Body of pancreas (tissue), 4 donors: ENCODE measurements at regions not wholly inside any gene's neighbourhood (a gene's known extent, or its start where the extent isn't known, plus 50 kb on each side); places are given as distances from the start of the nearest gene placed in this dataset.

Experiments used
- ATAC-seq: fragments of 150-250 bp; one replicate; pipeline ENCODE4 v1.9.1; 2016
- DNase-seq, 4 donors: peaks; one replicate each; pipeline ENCODE4 v3.0.0-alpha.2; 2019
- H3K27ac ChIP-seq, 4 donors: fragments of 200-600 bp; sonication (generic); 1 replicate in 3 of 4; 2 replicates in 1 of 4; pipeline versions ENCODE4 v1.5.1 to v1.6.1; 2016 to 2019; ENCODE audit warnings: mild to moderate bottlenecking in 1 of 4, mixed read lengths in 1 of 4, moderate library complexity in 1 of 4
- H3K27me3 ChIP-seq, 2 donors: fragments of 200-600 bp; sonication (generic); one replicate each; pipeline ENCODE4 v1.6.0; 2016; ENCODE audit warnings: mild to moderate bottlenecking in 1 of 2
- H3K36me3 ChIP-seq, 2 donors: fragments of 200-600 bp; sonication (generic); replicated peaks in 1 of 2; 2 replicates each; pipeline ENCODE4 v1.5.1; 2016; ENCODE audit warnings: low read depth in 2 of 2; ENCODE audit not compliant: insufficient read depth in 1 of 2
- H3K4me1 ChIP-seq: fragments of 200-600 bp; sonication (generic); one replicate; pipeline ENCODE4 v1.6.0; 2016
- H3K4me3 ChIP-seq, 2 donors: fragments of 200-600 bp; sonication (generic); 1 replicate in 1 of 2; 2 replicates in 1 of 2; pipeline ENCODE4 v1.5.1; 2016 to 2019
- H3K9me3 ChIP-seq, 3 donors: fragments of 200-600 bp; sonication (generic); 1 replicate in 2 of 3; 2 replicates in 1 of 3; pipeline ENCODE4 v1.5.1; 2016
- CTCF ChIP-seq, 7 experiments: fragments of 450-650 bp in 4 of 7; fragments of 200-600 bp in 3 of 7; sonication (generic) in 3 of 7; IDR thresholded peaks; one replicate each; pipeline ENCODE4 v1.5.1; 2016 to 2019; ENCODE audit warnings: antibody characterized with exemption in 7 of 7
- POLR2A ChIP-seq, 3 donors: fragments of 450-650 bp; IDR thresholded peaks; one replicate each; pipeline ENCODE4 v1.6.1; 2016; ENCODE audit warnings: antibody characterized with exemption in 3 of 3, mild to moderate bottlenecking in 2 of 3
- WGBS, 2 donors: methylation state at CpG; one replicate each; pipeline ENCODE4 v1.1.5; 2017; 5-methylcytosine and 5-hydroxymethylcytosine counted together
- intact Hi-C: fragments of 100-400 bp; cut with DNase I; formaldehyde crosslinking; loops from one replicate; pipeline ENCODE4 v1.15.1; 2023

GRCh38 chr6:146916435-146917025 is 287.7 kb upstream of the STXBP5 start:
- Histone ChIP-seq H3K4me1 (no peaks in the 10 kb centered on the region), H3K27ac (no peak overlapping the region), H3K9me3 (no peaks in the 10 kb centered on the region), H3K4me3 (no peak overlapping the region), H3K36me3 (no peaks in the 10 kb centered on the region), H3K27me3 (no peaks in the 10 kb centered on the region)
- ATAC-seq, result no peak
- no peak for DNase-seq
- no peak for TF ChIP-seq POLR2A (IDR thresholded peaks at IDR 0.05)
- no peak for TF ChIP-seq CTCF (IDR thresholded peaks at IDR 0.05)
- intact Hi-C loops, result no loop called here
- 67 to 76% methylated on average over 3 of the region's 3 CpGs for WGBS, 2 donors

GRCh38 chr6:146917182-146917581 is 287.0 kb upstream of the STXBP5 start:
- WGBS, 2 donors, result 58 to 78% methylated on average over 5 of the region's 5 CpGs
- Histone ChIP-seq H3K4me3 (no peak overlapping the region), H3K27me3 (no peaks in the 10 kb centered on the region), H3K27ac (no peak overlapping the region), H3K4me1 (no peaks in the 10 kb centered on the region), H3K9me3 (no peaks in the 10 kb centered on the region), H3K36me3 (no peaks in the 10 kb centered on the region)
- DNase-seq (no peak), ATAC-seq (no peak)
- intact Hi-C loops, result no loop called here
- TF ChIP-seq CTCF (IDR thresholded peaks at IDR 0.05), result no peak
- TF ChIP-seq POLR2A (IDR thresholded peaks at IDR 0.05), result no peak

- Histone ChIP-seq H3K27ac (no peak overlapping the region), H3K9me3 (no peaks in the 10 kb centered on the region), H3K27me3 (no peaks in the 10 kb centered on the region), H3K36me3 (no peaks in the 10 kb centered on the region), H3K4me3 (no peak overlapping the region), H3K4me1 (no peaks in the 10 kb centered on the region)
- TF ChIP-seq POLR2A (IDR thresholded peaks at IDR 0.05), result no peak
- no peak for TF ChIP-seq CTCF (IDR thresholded peaks at IDR 0.05)
- intact Hi-C loops, result no loop called here
- WGBS, 2 donors, result 90 to 94% methylated on average over 1 of the region's 1 CpG
- no peak for ATAC-seq
- no peak for DNase-seq
Measured at GRCh38 chr6:146917979-146918378, 286.2 kb upstream of the STXBP5 start.

GRCh38 chr6:146919017-146919416 is 285.2 kb upstream of the STXBP5 start:
- 94 to 97% methylated on average over 2 of the region's 2 CpGs for WGBS, 2 donors
- no peak overlapping the region for H3K27ac ChIP-seq
- no peak for TF ChIP-seq CTCF (IDR thresholded peaks at IDR 0.05)
- TF ChIP-seq POLR2A (IDR thresholded peaks at IDR 0.05), result no peak
- H3K4me1 ChIP-seq, result no peaks in the 10 kb centered on the region
- H3K9me3 ChIP-seq, result no peaks in the 10 kb centered on the region
- H3K4me3 ChIP-seq, result no peak overlapping the region
- no peak for ATAC-seq
- no peaks in the 10 kb centered on the region for H3K36me3 ChIP-seq
- intact Hi-C loops, result no loop called here
- no peak for DNase-seq
- H3K27me3 ChIP-seq, result no peaks in the 10 kb centered on the region

GRCh38 chr6:146923205-146923833 is 280.9 kb upstream of the STXBP5 start:
- DNase-seq, result no peak
- TF ChIP-seq CTCF (IDR thresholded peaks at IDR 0.05), result no peak
- TF ChIP-seq POLR2A (IDR thresholded peaks at IDR 0.05), result no peak
- intact Hi-C loops, result no loop called here
- Histone ChIP-seq H3K9me3 (no peaks in the 10 kb centered on the region), H3K36me3 (no peaks in the 10 kb centered on the region), H3K4me3 (no peak overlapping the region), H3K4me1 (no peaks in the 10 kb centered on the region), H3K27me3 (no peaks in the 10 kb centered on the region), H3K27ac (no peak overlapping the region)
- 80 to 94% methylated on average over 2 of the region's 2 CpGs for WGBS, 2 donors
- no peak for ATAC-seq
